Ascending aorta (tissue), 2 donors: ENCODE measurements at regions not wholly inside any gene's neighbourhood (a gene's known extent, or its start where the extent isn't known, plus 50 kb on each side); places are given as distances from the start of the nearest gene placed in this dataset.

Experiments
- DNase-seq, 2 donors: peaks; one replicate each; pipeline ENCODE4 v3.0.0-alpha.2; 2019; ENCODE audit warnings: low spot score in 2 of 2
- H3K27ac ChIP-seq, 2 donors: fragments of 200-600 bp; sonication (generic); one replicate each; pipeline ENCODE4 v1.5.1; 2016 to 2017; ENCODE audit warnings: mild to moderate bottlenecking in 1 of 2
- H3K27me3 ChIP-seq: fragments of 200-600 bp; sonication (generic); one replicate; pipeline ENCODE4 v1.5.1; 2017
- H3K36me3 ChIP-seq, 2 donors: fragments of 200-600 bp; sonication (generic); one replicate each; pipeline ENCODE4 v1.5.1; 2016
- H3K4me1 ChIP-seq, 2 donors: fragments of 200-600 bp; sonication (generic); one replicate each; pipeline ENCODE4 v1.5.1; 2016 to 2017; ENCODE audit warnings: mild to moderate bottlenecking in 1 of 2
- H3K4me3 ChIP-seq, 2 donors: fragments of 200-600 bp; sonication (generic); one replicate each; pipeline ENCODE4 v1.5.1; 2016 to 2017; ENCODE audit warnings: mild to moderate bottlenecking in 1 of 2
- H3K9me3 ChIP-seq, 2 donors: fragments of 200-600 bp; sonication (generic); one replicate each; pipeline ENCODE4 v1.5.1; 2016
- CTCF ChIP-seq, 3 experiments: fragments of 200-600 bp in 2 of 3; fragments of 450-650 bp in 1 of 3; sonication (generic) in 2 of 3; IDR thresholded peaks; one replicate each; pipeline ENCODE4 v1.5.1; 2016 to 2019; ENCODE audit warnings: antibody characterized with exemption in 3 of 3, mild to moderate bottlenecking in 1 of 3, moderate library complexity in 1 of 3
- intact Hi-C: fragments of 100-400 bp; cut with DNase I; formaldehyde crosslinking; loops from one replicate; pipeline ENCODE4 v1.15.1; 2023

DNA sequence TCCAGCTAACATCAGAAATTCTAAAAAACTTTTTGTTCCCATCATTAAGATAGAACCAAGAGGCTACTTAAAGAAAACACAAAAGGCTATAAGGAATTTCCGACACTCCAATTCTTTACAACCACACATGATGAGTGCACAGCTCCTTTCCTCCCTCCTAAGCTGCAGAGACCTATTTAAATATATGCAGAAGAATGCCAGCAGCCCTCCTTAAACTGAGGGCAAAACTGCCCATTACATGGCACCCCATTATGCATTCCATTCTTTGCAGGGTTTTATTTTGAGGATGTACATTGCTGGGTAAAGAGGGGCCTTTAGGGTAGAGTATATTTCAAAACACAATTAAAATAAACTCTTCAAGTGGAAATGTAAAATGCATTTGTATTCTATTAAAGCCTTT lies 502.9 kb downstream of the RASEF start:
- DNase-seq = no peak
- Histone ChIP-seq H3K4me3 (no peak overlapping the region), H3K27ac (no peak overlapping the region), H3K27me3 (no peaks in the 10 kb centered on the region), H3K9me3 (no peaks in the 10 kb centered on the region), H3K4me1 (no peaks in the 10 kb centered on the region), H3K36me3 (no peaks in the 10 kb centered on the region)
- no peak for TF ChIP-seq CTCF (IDR thresholded peaks at IDR 0.05)
- intact Hi-C loops = no loop called here

DNA sequence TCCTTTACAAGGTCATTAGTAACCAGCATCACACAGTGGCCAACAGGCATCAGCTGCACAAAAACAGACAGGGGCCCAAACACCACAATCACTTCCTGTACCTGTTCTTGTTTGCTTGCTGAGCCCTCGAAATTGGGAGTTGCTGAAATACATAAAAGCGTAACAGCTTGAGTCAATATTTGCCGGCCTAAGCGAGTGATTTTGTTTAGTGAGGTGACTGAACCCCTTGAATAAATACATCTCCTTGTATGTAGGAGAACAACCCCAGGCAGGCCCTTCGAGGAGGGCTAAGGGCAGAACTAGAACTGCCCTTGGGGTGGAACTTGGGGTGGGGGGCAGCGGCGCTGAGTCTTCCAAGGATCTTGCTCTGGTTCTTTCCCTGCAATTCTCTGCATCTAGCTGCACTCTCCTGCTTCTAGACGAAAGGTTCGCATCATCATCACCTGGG lies 502.5 kb downstream of the RASEF start:
- Histone ChIP-seq H3K27ac (no peak overlapping the region), H3K36me3 (no peaks in the 10 kb centered on the region), H3K27me3 (no peaks in the 10 kb centered on the region), H3K9me3 (no peaks in the 10 kb centered on the region), H3K4me1 (no peaks in the 10 kb centered on the region), H3K4me3 (no peak overlapping the region)
- no peak for TF ChIP-seq CTCF (IDR thresholded peaks at IDR 0.05)
- intact Hi-C loops = no loop called here
- DNase-seq = no peak

- no peaks in the 10 kb centered on the region for H3K36me3 ChIP-seq
- DNase-seq = no peak
- H3K4me1 ChIP-seq = no peaks in the 10 kb centered on the region
- H3K27me3 ChIP-seq = no peaks in the 10 kb centered on the region
- H3K4me3 ChIP-seq = no peak overlapping the region
- TF ChIP-seq CTCF (IDR thresholded peaks at IDR 0.05) = no peak
- intact Hi-C loops = no loop called here
- H3K27ac ChIP-seq = no peak overlapping the region
- H3K9me3 ChIP-seq = no peaks in the 10 kb centered on the region
Measured at GRCh38 chr9:82563094-82563493, 499.8 kb downstream of the RASEF start.

- no peaks in the 10 kb centered on the region for H3K27me3 ChIP-seq
- H3K36me3 ChIP-seq = no peaks in the 10 kb centered on the region
- no peak for TF ChIP-seq CTCF (IDR thresholded peaks at IDR 0.05)
- no peak overlapping the region for H3K4me3 ChIP-seq
- H3K27ac ChIP-seq = no peak overlapping the region
- intact Hi-C loops = no loop called here
- no peaks in the 10 kb centered on the region for H3K4me1 ChIP-seq
- H3K9me3 ChIP-seq = no peaks in the 10 kb centered on the region
- no peak for DNase-seq
Measured at GRCh38 chr9:82563841-82564240, 499.1 kb downstream of the RASEF start.

- Histone ChIP-seq H3K9me3 (no peaks in the 10 kb centered on the region), H3K4me1 (no peaks in the 10 kb centered on the region), H3K36me3 (no peaks in the 10 kb centered on the region), H3K27me3 (no peaks in the 10 kb centered on the region), H3K27ac (no peak overlapping the region), H3K4me3 (no peak overlapping the region)
- TF ChIP-seq CTCF (IDR thresholded peaks at IDR 0.05) = no peak
- intact Hi-C loops = no loop called here
- DNase-seq = no peak
Measured at GRCh38 chr9:82565188-82565969, 497.6 kb downstream of the RASEF start.
